Mesendoderm (in vitro differentiated cells): ENCODE measurements at regions not wholly inside any gene's neighbourhood (a gene's known extent, or its start where the extent isn't known, plus 50 kb on each side); places are given as distances from the start of the nearest gene placed in this dataset.

ENCODE experiments used
- DNase-seq: peaks from one replicate; pipeline ENCODE4 v3.0.0; 2013
- H2AK5ac ChIP-seq: 2 replicates; pipeline ENCODE4 v1.6.1; 2013; ENCODE audit warnings: low read length, inconsistent platforms
- H2BK120ac ChIP-seq: 2 replicates; pipeline ENCODE4 v1.6.1; 2013; ENCODE audit warnings: low read depth, mild to moderate bottlenecking, low read length, moderate library complexity, mixed read lengths
- H2BK15ac ChIP-seq: replicated peaks from 2 replicates; pipeline ENCODE4 v1.6.1; 2013; ENCODE audit warnings: low read depth, mild to moderate bottlenecking, moderate library complexity
- H2BK5ac ChIP-seq: 2 replicates; pipeline ENCODE4 v1.6.1; 2013; ENCODE audit warnings: low read length, inconsistent platforms
- H3K18ac ChIP-seq: 2 replicates; pipeline ENCODE4 v1.6.1; 2013; ENCODE audit warnings: mild to moderate bottlenecking, low read length, mixed read lengths
- H3K23ac ChIP-seq: one replicate; pipeline ENCODE4 v1.6.1; 2013; ENCODE audit warnings: low read length
- H3K27ac ChIP-seq: 2 replicates; pipeline ENCODE4 v1.5.1; 2013; ENCODE audit warnings: low read depth, mild to moderate bottlenecking, inconsistent platforms, low read length, moderate library complexity
- H3K27me3 ChIP-seq: 2 replicates; pipeline ENCODE4 v1.6.1; 2013; ENCODE audit warnings: low read length, control low read depth, mild to moderate bottlenecking, inconsistent platforms; ENCODE audit not compliant: insufficient read depth, poor library complexity
- H3K36me3 ChIP-seq: 2 replicates; pipeline ENCODE4 v1.6.1; 2013; ENCODE audit warnings: low read length, inconsistent platforms; ENCODE audit not compliant: control insufficient read depth, insufficient read depth
- H3K4ac ChIP-seq: one replicate; pipeline ENCODE4 v1.6.1; 2013; ENCODE audit warnings: low read depth, mild to moderate bottlenecking, low read length, moderate library complexity
- H3K4me1 ChIP-seq: 2 replicates; pipeline ENCODE4 v1.6.1; 2013; ENCODE audit warnings: low read depth, low read length, inconsistent platforms; ENCODE audit not compliant: control insufficient read depth
- H3K4me2 ChIP-seq: 2 replicates; pipeline ENCODE4 v1.6.1; 2013; ENCODE audit warnings: low read length
- H3K4me3 ChIP-seq: 2 replicates; pipeline ENCODE4 v1.5.1; 2013; ENCODE audit warnings: mild to moderate bottlenecking, low read length
- H3K56ac ChIP-seq: one replicate; pipeline ENCODE4 v1.6.1; 2013; ENCODE audit warnings: low read length
- H3K79me1 ChIP-seq: 2 replicates; pipeline ENCODE4 v1.6.1; 2013; ENCODE audit warnings: low read length, inconsistent platforms
- H3K79me2 ChIP-seq: 2 replicates; pipeline ENCODE4 v1.6.1; 2013; ENCODE audit warnings: mild to moderate bottlenecking, low read length; ENCODE audit not compliant: control insufficient read depth, insufficient read depth
- H3K9ac ChIP-seq: 2 replicates; pipeline ENCODE4 v1.6.1; 2013; ENCODE audit warnings: low read length, inconsistent platforms
- H4K5ac ChIP-seq: one replicate; pipeline ENCODE4 v1.6.1; 2013; ENCODE audit warnings: low read length
- H4K8ac ChIP-seq: one replicate; pipeline ENCODE4 v1.6.1; 2013; ENCODE audit warnings: low read depth, mild to moderate bottlenecking, control low read depth, low read length, moderate library complexity
- WGBS: extraction: QIAGEN DNeasy Blood & Tissue Kit; methylation state at CpG from one replicate; pipeline ENCODE4 v1.1.7; 2013; ENCODE audit warnings: low lambda C conversion rate, missing lambda C conversion rate; ENCODE audit not compliant: insufficient coverage; ENCODE audit errors: extremely low coverage; 5-methylcytosine and 5-hydroxymethylcytosine counted together

- Histone ChIP-seq H3K56ac (no peak overlapping the region), H3K4ac (no peak overlapping the region), H4K5ac (no peak overlapping the region), H3K4me3 (no peak overlapping the region), H3K27ac (no peak overlapping the region), H2BK120ac (no peak overlapping the region), H2BK5ac (no peak overlapping the region), H3K23ac (no peak overlapping the region), H3K4me2 (no peak overlapping the region), H3K36me3 (no peaks in the 10 kb centered on the region), H3K9ac (no peak overlapping the region), H3K27me3 (no peaks in the 10 kb centered on the region), H3K79me1 (no peaks in the 10 kb centered on the region), H4K8ac (no peak overlapping the region), H2BK15ac (no peak overlapping the region), H3K18ac (no peak overlapping the region), H3K79me2 (no peaks in the 10 kb centered on the region), H2AK5ac (no peak overlapping the region), H3K4me1 (no peaks in the 10 kb centered on the region)
- WGBS, result no CpG with 5 or more reads among the region's 4 CpGs
- no peak for DNase-seq
These were observed 727.9 kb upstream of the LINC00305 start for GRCh38 chr18:64876833-64877232.

GRCh38 chr18:64872710-64873458 is 724.0 kb upstream of the LINC00305 start:
- Histone ChIP-seq H3K4me2 (no peak overlapping the region), H2BK120ac (no peak overlapping the region), H3K4ac (no peak overlapping the region), H3K79me1 (no peaks in the 10 kb centered on the region), H3K4me1 (no peaks in the 10 kb centered on the region), H3K18ac (no peak overlapping the region), H3K27me3 (no peaks in the 10 kb centered on the region), H2AK5ac (no peak overlapping the region), H3K79me2 (no peaks in the 10 kb centered on the region), H2BK5ac (no peak overlapping the region), H3K23ac (no peak overlapping the region), H4K8ac (no peak overlapping the region), H3K36me3 (no peaks in the 10 kb centered on the region), H3K27ac (no peak overlapping the region), H3K4me3 (no peak overlapping the region), H2BK15ac (no peak overlapping the region), H3K9ac (no peak overlapping the region), H4K5ac (no peak overlapping the region), H3K56ac (no peak overlapping the region)
- no CpG with 5 or more reads among the region's 3 CpGs for WGBS
- DNase-seq, result no peak

GRCh38 chr18:64854112-64854511 is 705.2 kb upstream of the LINC00305 start:
- H3K4me1 ChIP-seq, result no peaks in the 10 kb centered on the region
- WGBS, result 100% methylated on average over 1 of the region's 1 CpG
- H3K56ac ChIP-seq, result no peak overlapping the region
- H2AK5ac ChIP-seq, result no peak overlapping the region
- no peak overlapping the region for H4K8ac ChIP-seq
- no peak overlapping the region for H2BK15ac ChIP-seq
- no peak overlapping the region for H3K4ac ChIP-seq
- H3K4me3 ChIP-seq, result no peak overlapping the region
- H3K27me3 ChIP-seq, result no peaks in the 10 kb centered on the region
- no peak overlapping the region for H3K9ac ChIP-seq
- H3K36me3 ChIP-seq, result no peaks in the 10 kb centered on the region
- H3K18ac ChIP-seq, result no peak overlapping the region
- no peak for DNase-seq
- no peak overlapping the region for H3K4me2 ChIP-seq
- no peak overlapping the region for H3K23ac ChIP-seq
- no peaks in the 10 kb centered on the region for H3K79me2 ChIP-seq
- no peak overlapping the region for H2BK5ac ChIP-seq
- H3K79me1 ChIP-seq, result no peaks in the 10 kb centered on the region
- no peak overlapping the region for H4K5ac ChIP-seq
- H2BK120ac ChIP-seq, result no peak overlapping the region
- no peak overlapping the region for H3K27ac ChIP-seq

GRCh38 chr18:64852281-64852680 is 703.4 kb upstream of the LINC00305 start:
- Histone ChIP-seq H2BK5ac (no peak overlapping the region), H3K79me2 (no peaks in the 10 kb centered on the region), H2BK15ac (no peak overlapping the region), H4K5ac (no peak overlapping the region), H3K27ac (no peak overlapping the region), H3K79me1 (no peaks in the 10 kb centered on the region), H3K27me3 (no peaks in the 10 kb centered on the region), H3K23ac (no peak overlapping the region), H2AK5ac (no peak overlapping the region), H3K18ac (no peak overlapping the region), H4K8ac (no peak overlapping the region), H3K4me2 (no peak overlapping the region), H3K56ac (no peak overlapping the region), H3K4me3 (no peak overlapping the region), H3K36me3 (no peaks in the 10 kb centered on the region), H3K4ac (no peak overlapping the region), H3K9ac (no peak overlapping the region), H3K4me1 (no peaks in the 10 kb centered on the region), H2BK120ac (no peak overlapping the region)
- WGBS, result no CpG with 5 or more reads among the region's 5 CpGs
- DNase-seq, result no peak

- Histone ChIP-seq H3K23ac (no peak overlapping the region), H4K5ac (no peak overlapping the region)
These were observed 702.8 kb upstream of the LINC00305 start for GRCh38 chr18:64851726-64852125.

GRCh38 chr18:64850791-64851190 is 701.9 kb upstream of the LINC00305 start:
- no peak for DNase-seq
- H3K79me2 ChIP-seq, result no peaks in the 10 kb centered on the region
- H3K79me1 ChIP-seq, result no peaks in the 10 kb centered on the region
- no peak overlapping the region for H3K18ac ChIP-seq
- H3K27ac ChIP-seq, result no peak overlapping the region
- H3K4me3 ChIP-seq, result no peak overlapping the region
- H2BK120ac ChIP-seq, result no peak overlapping the region
- no peak overlapping the region for H2BK5ac ChIP-seq
- H3K4me2 ChIP-seq, result no peak overlapping the region
- H4K5ac ChIP-seq, result no peak overlapping the region
- no peak overlapping the region for H3K56ac ChIP-seq
- H3K4ac ChIP-seq, result no peak overlapping the region
- no peak overlapping the region for H3K23ac ChIP-seq
- H3K9ac ChIP-seq, result no peak overlapping the region
- no peak overlapping the region for H2AK5ac ChIP-seq
- no peak overlapping the region for H2BK15ac ChIP-seq
- no CpG with 5 or more reads among the region's 1 CpG for WGBS
- no peaks in the 10 kb centered on the region for H3K36me3 ChIP-seq
- H3K27me3 ChIP-seq, result no peaks in the 10 kb centered on the region
- H3K4me1 ChIP-seq, result no peaks in the 10 kb centered on the region
- H4K8ac ChIP-seq, result no peak overlapping the region

More at GRCh38 chr18:64851726-64852125, 702.8 kb upstream of the LINC00305 start:
- Histone ChIP-seq H3K4me1 (no peaks in the 10 kb centered on the region), H4K8ac (no peak overlapping the region), H3K79me2 (no peaks in the 10 kb centered on the region), H3K9ac (no peak overlapping the region), H3K27ac (no peak overlapping the region), H2BK5ac (no peak overlapping the region), H3K27me3 (no peaks in the 10 kb centered on the region), H3K36me3 (no peaks in the 10 kb centered on the region), H3K79me1 (no peaks in the 10 kb centered on the region), H3K56ac (no peak overlapping the region), H2AK5ac (no peak overlapping the region), H3K18ac (no peak overlapping the region), H2BK120ac (no peak overlapping the region), H3K4me2 (no peak overlapping the region), H2BK15ac (no peak overlapping the region), H3K4ac (no peak overlapping the region), H3K4me3 (no peak overlapping the region)
- no CpG with 5 or more reads among the region's 6 CpGs for WGBS
- DNase-seq, result no peak
